HEK293 (cell line): ENCODE measurements at regions not wholly inside any gene's neighbourhood (a gene's known extent, or its start where the extent isn't known, plus 50 kb on each side); places are given as distances from the start of the nearest gene placed in this dataset.

Source experiments
- CTCF ChIA-PET: fragments of 350-600 bp; formaldehyde crosslinking; extraction: SDS; loops from one replicate; lab custom pipeline; 2021; ENCODE audit warnings: antibody characterized with exemption; lab: Yijun Ruan, JAX
- POLR2A ChIA-PET: fragments of 300-600 bp; formaldehyde crosslinking; extraction: SDS; loops from one replicate; lab custom pipeline; 2020; ENCODE audit warnings: antibody characterized with exemption, inconsistent platforms; lab: Yijun Ruan, JAX
- H3K27ac ChIP-seq: fragments of 200-500 bp; sonication (Bioruptor generic); 2 replicates; pipeline ENCODE4 v1.5.1; 2014; ENCODE audit warnings: low read depth, low read length, control low read depth, inconsistent platforms; ENCODE audit errors: extremely low read depth
- H3K36me3 ChIP-seq, 2 experiments: fragments of 200-500 bp in 1 of 2; sonication (Bioruptor generic) in 1 of 2; 1 replicate in 1 of 2; 2 replicates in 1 of 2; pipeline ENCODE4 v1.5.1; 2014 to 2017; ENCODE audit warnings: inconsistent platforms in 2 of 2, low read length in 2 of 2; ENCODE audit not compliant: control insufficient read depth in 2 of 2, insufficient read depth in 1 of 2
- H3K4me1 ChIP-seq: fragments of 200-500 bp; sonication (Bioruptor generic); 2 replicates; pipeline ENCODE4 v1.5.1; 2014; ENCODE audit warnings: mild to moderate bottlenecking, low read length, inconsistent platforms; ENCODE audit not compliant: control insufficient read depth, insufficient read depth
- H3K4me3 ChIP-seq: 2 replicates; pipeline ENCODE4 v1.5.1; 2011; ENCODE audit warnings: low read depth, mild to moderate bottlenecking, control low read depth, low read length, moderate library complexity
- H3K9me3 ChIP-seq: fragments of 200-500 bp; sonication (Bioruptor generic); 2 replicates; pipeline ENCODE4 v1.5.1; 2014; ENCODE audit warnings: low read depth, low read length, inconsistent platforms; ENCODE audit not compliant: control insufficient read depth, insufficient read depth
- BCL11B ChIP-seq: fragments of 450-650 bp; formaldehyde crosslinking; IDR thresholded peaks from 2 replicates; pipeline ENCODE4 v1.5.1; 2016; ENCODE audit warnings: low read depth, missing biosample characterization, missing genetic modification characterization
- MEIS1 ChIP-seq: sonication (generic); formaldehyde crosslinking; IDR thresholded peaks from 2 replicates; pipeline ENCODE4 v1.8.1; 2022; ENCODE audit warnings: missing genetic modification reagents, mild to moderate bottlenecking, borderline replicate concordance
- REPIN1 ChIP-seq: fragments of 450-650 bp; formaldehyde crosslinking; IDR thresholded peaks from 2 replicates; pipeline ENCODE4 v1.5.1; 2017; ENCODE audit warnings: missing biosample characterization, missing genetic modification characterization, low read depth
- TSHZ1 ChIP-seq: fragments of 450-650 bp; formaldehyde crosslinking; IDR thresholded peaks from 2 replicates; pipeline ENCODE4 v1.5.1; 2016; ENCODE audit warnings: missing biosample characterization, missing genetic modification characterization, borderline replicate concordance
- YY1 ChIP-seq: fragments of 450-650 bp; formaldehyde crosslinking; IDR thresholded peaks from 2 replicates; pipeline ENCODE4 v1.5.1; 2018; ENCODE audit warnings: missing biosample characterization, missing genetic modification characterization
- ZBTB1 ChIP-seq: fragments of 450-650 bp; formaldehyde crosslinking; IDR thresholded peaks from 2 replicates; pipeline ENCODE4 v1.5.1; 2016; ENCODE audit warnings: missing biosample characterization, missing genetic modification characterization
- ZBTB26 ChIP-seq: fragments of 450-650 bp; formaldehyde crosslinking; optimal IDR thresholded peaks from 2 replicates; pipeline ENCODE3; 2016; ENCODE audit warnings: missing biosample characterization, mild to moderate bottlenecking, missing genetic modification characterization
- ZIC2 ChIP-seq: fragments of 450-650 bp; formaldehyde crosslinking; IDR thresholded peaks from 2 replicates; pipeline ENCODE4 v1.5.1; 2016; ENCODE audit warnings: missing biosample characterization, missing genetic modification characterization
- ZNF121 ChIP-seq: fragments of 450-650 bp; formaldehyde crosslinking; IDR thresholded peaks from 2 replicates; pipeline ENCODE4 v1.5.1; 2016; ENCODE audit warnings: missing biosample characterization, missing genetic modification characterization
- ZNF202 ChIP-seq: fragments of 450-650 bp; formaldehyde crosslinking; IDR thresholded peaks from 2 replicates; pipeline ENCODE4 v1.5.1; 2016; ENCODE audit warnings: missing biosample characterization, missing genetic modification characterization, borderline replicate concordance
- ZNF26 ChIP-seq: fragments of 450-650 bp; formaldehyde crosslinking; IDR thresholded peaks from 2 replicates; pipeline ENCODE4 v1.5.1; 2016; ENCODE audit warnings: missing biosample characterization, missing genetic modification characterization
- ZNF292 ChIP-seq: fragments of 450-650 bp; formaldehyde crosslinking; IDR thresholded peaks from 2 replicates; pipeline ENCODE4 v1.5.1; 2016; ENCODE audit warnings: low read depth, missing biosample characterization, missing genetic modification characterization, borderline replicate concordance
- ZNF335 ChIP-seq: fragments of 450-650 bp; formaldehyde crosslinking; conservative IDR thresholded peaks from 2 replicates; pipeline ENCODE4 v1.5.1; 2016; ENCODE audit warnings: missing biosample characterization, missing genetic modification characterization
- ZNF529 ChIP-seq: fragments of 450-650 bp; formaldehyde crosslinking; IDR thresholded peaks from 2 replicates; pipeline ENCODE4 v1.5.1; 2017; ENCODE audit warnings: missing genetic modification characterization, missing biosample characterization; ENCODE audit not compliant: insufficient replicate concordance
- ZNF596 ChIP-seq: fragments of 450-650 bp; IDR thresholded peaks from 2 replicates; pipeline ENCODE4 v1.5.0; 2018; ENCODE audit warnings: missing biosample characterization, mild to moderate bottlenecking, missing genetic modification characterization, moderate library complexity
- ZNF610 ChIP-seq: fragments of 450-650 bp; formaldehyde crosslinking; IDR thresholded peaks from 2 replicates; pipeline ENCODE4 v1.5.1; 2016; ENCODE audit warnings: missing biosample characterization, missing genetic modification characterization, borderline replicate concordance
- ZNF623 ChIP-seq: fragments of 450-650 bp; formaldehyde crosslinking; IDR thresholded peaks from 2 replicates; pipeline ENCODE4 v1.5.1; 2016; ENCODE audit warnings: missing biosample characterization, missing genetic modification characterization
- ZNF626 ChIP-seq: fragments of 450-650 bp; sonication (Bioruptor Pico); formaldehyde crosslinking; IDR thresholded peaks from 2 replicates; pipeline ENCODE4 v1.5.1; 2018; ENCODE audit warnings: missing biosample characterization, missing genetic modification characterization, inconsistent platforms
- ZNF837 ChIP-seq: fragments of 450-650 bp; formaldehyde crosslinking; IDR thresholded peaks from 2 replicates; pipeline ENCODE4 v1.5.1; 2016; ENCODE audit warnings: missing biosample characterization, missing genetic modification characterization
- ZSCAN5A ChIP-seq: fragments of 450-650 bp; formaldehyde crosslinking; IDR thresholded peaks from 2 replicates; pipeline ENCODE4 v1.5.1; 2016; ENCODE audit warnings: missing biosample characterization, missing genetic modification characterization

GRCh38 chr2:362924-363323, 75.0 kb upstream of the ALKAL2 start:
- no peaks in the 10 kb centered on the region for H3K36me3 ChIP-seq
- H3K9me3 ChIP-seq: no peaks in the 10 kb centered on the region
- TF ChIP-seq MEIS1 (CRISPR knock-in tag) (no peak), YY1 (tag by site-specific recombination) (no peak), ZNF335 (tag by site-specific recombination) (no peak), ZNF837 (no peak), ZNF610 (tag by site-specific recombination) (no peak)
- H3K4me1 ChIP-seq: no peaks in the 10 kb centered on the region
- POLR2A ChIA-PET: no interaction called here
- H3K4me3 ChIP-seq: no peak overlapping the region
- no peak overlapping the region for H3K27ac ChIP-seq
- CTCF ChIA-PET: no interaction called here

GRCh38 chr2:360124-360523, 72.2 kb upstream of the ALKAL2 start:
- H3K4me1 ChIP-seq: no peaks in the 10 kb centered on the region
- no peaks in the 10 kb centered on the region for H3K9me3 ChIP-seq
- H3K4me3 ChIP-seq: no peak overlapping the region
- H3K36me3 ChIP-seq: no peaks in the 10 kb centered on the region
- POLR2A ChIA-PET: no interaction called here
- H3K27ac ChIP-seq: no peak overlapping the region
- CTCF ChIA-PET: interaction anchor here (2.3 kb wide), 1 partner anchor 27 kb away, joined by 9 read pairs; no protein-coding TSS in a partner anchor
- TF ChIP-seq ZNF837 (no peak), TSHZ1 (tag by site-specific recombination) (no peak), ZNF529 (tag by site-specific recombination) (no peak), ZNF626 (tag by site-specific recombination) (no peak), ZNF121 (tag by site-specific recombination) (no peak), ZNF202 (no peak)

GRCh38 chr2:359047-359446, 71.2 kb upstream of the ALKAL2 start:
- H3K9me3 ChIP-seq: no peaks in the 10 kb centered on the region
- no peak overlapping the region for H3K27ac ChIP-seq
- POLR2A ChIA-PET: no interaction called here
- CTCF ChIA-PET: interaction anchor here (2.3 kb wide), 1 partner anchor 26 kb away, joined by 9 read pairs; no protein-coding TSS in a partner anchor
- no peaks in the 10 kb centered on the region for H3K36me3 ChIP-seq
- H3K4me3 ChIP-seq: no peak overlapping the region
- TF ChIP-seq ZIC2 (tag by site-specific recombination) (peak; percentile 77), ZSCAN5A (tag by site-specific recombination) (no peak)
- H3K4me1 ChIP-seq: no peaks in the 10 kb centered on the region

GRCh38 chr2:357811-358210, 69.9 kb upstream of the ALKAL2 start:
- ChIA-PET CTCF (interaction anchor here (2.3 kb wide), 1 partner anchor 25 kb away, joined by 9 read pairs; no protein-coding TSS in a partner anchor), POLR2A (no interaction called here)
- no peaks in the 10 kb centered on the region for H3K36me3 ChIP-seq
- no peak overlapping the region for H3K4me3 ChIP-seq
- TF ChIP-seq REPIN1 (no peak), ZBTB1 (tag by site-specific recombination) (no peak), ZNF292 (tag by site-specific recombination) (no peak), ZBTB26 (no peak), ZNF623 (no peak), ZNF26 (tag by site-specific recombination) (no peak), BCL11B (tag by site-specific recombination) (no peak), ZNF596 (tag by site-specific recombination) (no peak)
- H3K27ac ChIP-seq: no peak overlapping the region
- H3K9me3 ChIP-seq: no peaks in the 10 kb centered on the region
- no peaks in the 10 kb centered on the region for H3K4me1 ChIP-seq
